ENCODE measurements at regions not wholly inside any gene's neighbourhood (a gene's known extent, or its start where the extent isn't known, plus 50 kb on each side); places are given as distances from the start of the nearest gene placed in this dataset.
"Not testable (repeated sequence)": the region's sequence is repeated elsewhere in the genome, so short reads cannot be mapped to it uniquely, and the experiment has no call there.

DNA sequence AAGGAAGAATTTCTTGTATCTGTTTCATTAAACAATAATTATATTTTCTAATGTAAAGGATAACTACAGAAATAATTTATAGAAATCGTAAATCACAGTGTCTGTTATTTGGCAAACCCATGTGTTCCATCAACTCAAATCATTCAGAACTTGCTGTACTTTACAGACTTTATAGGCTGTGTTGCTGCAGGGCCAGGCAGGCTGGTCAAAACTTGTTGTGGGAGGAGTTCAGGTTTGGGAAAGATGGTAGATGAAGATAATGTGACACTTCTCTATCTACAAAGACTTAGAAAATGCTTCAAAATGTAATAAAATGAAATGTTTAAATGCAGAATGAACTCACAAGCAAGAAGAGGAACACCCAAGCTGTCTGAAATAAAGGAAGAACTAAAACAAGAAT, 183.4 kb downstream of the SEMA6D start:
- H3K4me3 ChIP-seq: no peak overlapping the region
- TF ChIP-seq, protein P1, sequence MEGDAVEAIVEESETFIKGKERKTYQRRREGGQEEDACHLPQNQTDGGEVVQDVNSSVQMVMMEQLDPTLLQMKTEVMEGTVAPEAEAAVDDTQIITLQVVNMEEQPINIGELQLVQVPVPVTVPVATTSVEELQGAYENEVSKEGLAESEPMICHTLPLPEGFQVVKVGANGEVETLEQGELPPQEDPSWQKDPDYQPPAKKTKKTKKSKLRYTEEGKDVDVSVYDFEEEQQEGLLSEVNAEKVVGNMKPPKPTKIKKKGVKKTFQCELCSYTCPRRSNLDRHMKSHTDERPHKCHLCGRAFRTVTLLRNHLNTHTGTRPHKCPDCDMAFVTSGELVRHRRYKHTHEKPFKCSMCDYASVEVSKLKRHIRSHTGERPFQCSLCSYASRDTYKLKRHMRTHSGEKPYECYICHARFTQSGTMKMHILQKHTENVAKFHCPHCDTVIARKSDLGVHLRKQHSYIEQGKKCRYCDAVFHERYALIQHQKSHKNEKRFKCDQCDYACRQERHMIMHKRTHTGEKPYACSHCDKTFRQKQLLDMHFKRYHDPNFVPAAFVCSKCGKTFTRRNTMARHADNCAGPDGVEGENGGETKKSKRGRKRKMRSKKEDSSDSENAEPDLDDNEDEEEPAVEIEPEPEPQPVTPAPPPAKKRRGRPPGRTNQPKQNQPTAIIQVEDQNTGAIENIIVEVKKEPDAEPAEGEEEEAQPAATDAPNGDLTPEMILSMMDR (IDR thresholded peaks at IDR 0.05; ENCODE audit: low read depth, low read length): no peak
- H3K27ac ChIP-seq: no peak overlapping the region
- DNase-seq (ENCODE audit: low read depth in 1 of 2, low spot score in 1 of 2): no peak
- H3K4me1 ChIP-seq (ENCODE audit: low read depth): no peaks in the 10 kb centered on the region
- no peaks in the 10 kb centered on the region for H3K27me3 ChIP-seq
- no peaks in the 10 kb centered on the region for H3K9me3 ChIP-seq (ENCODE audit: low read depth)
- H3K36me3 ChIP-seq: no peaks in the 10 kb centered on the region

DNA sequence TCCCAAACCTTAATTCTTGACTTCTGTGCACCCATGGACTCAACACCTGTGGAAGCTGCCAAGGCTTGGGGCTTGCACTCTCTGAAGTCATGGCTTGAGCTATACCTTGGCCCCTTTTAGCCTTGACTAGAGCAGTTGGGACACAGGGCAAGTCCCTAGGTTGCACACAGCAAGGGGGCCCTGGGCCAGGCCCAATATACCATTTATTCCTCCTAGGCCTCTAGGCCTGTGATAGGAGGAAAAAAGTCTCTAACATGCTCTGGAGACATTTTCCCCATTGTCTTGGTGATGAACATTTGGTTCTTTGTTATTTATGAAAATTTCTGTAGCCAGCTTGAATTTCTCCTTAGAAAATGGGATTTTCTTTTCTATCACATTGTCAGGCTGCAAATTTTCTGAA, 186.1 kb downstream of the SEMA6D start:
- Histone ChIP-seq H3K27me3 (no peaks in the 10 kb centered on the region), H3K27ac (no peak overlapping the region), H3K4me3 (no peak overlapping the region), H3K4me1 (ENCODE audit: low read depth) (no peaks in the 10 kb centered on the region), H3K36me3 (no peaks in the 10 kb centered on the region), H3K9me3 (ENCODE audit: low read depth) (no peaks in the 10 kb centered on the region)
- TF ChIP-seq, protein P1 (IDR thresholded peaks at IDR 0.05; ENCODE audit: low read depth, low read length): no peak
- DNase-seq (ENCODE audit: low read depth in 1 of 2, low spot score in 1 of 2): no peak

DNA sequence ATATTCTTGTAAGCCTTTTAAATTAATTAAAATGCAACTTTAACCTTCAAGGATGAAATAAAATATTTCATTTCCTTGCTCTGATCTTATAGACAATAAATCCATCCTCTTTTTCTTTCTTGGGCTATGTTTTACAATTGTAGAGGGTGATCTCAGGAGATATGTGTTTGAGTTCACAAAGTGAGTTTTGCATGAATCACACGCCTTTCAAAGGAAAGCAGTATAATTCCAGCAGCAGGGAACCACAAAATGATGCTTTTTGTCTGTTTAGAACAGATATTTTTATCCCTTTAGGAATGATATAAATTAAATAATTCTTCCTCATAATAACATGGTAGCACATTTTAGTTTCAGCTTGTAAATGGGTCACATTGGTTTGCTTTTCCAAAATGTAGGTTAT, 191.2 kb downstream of the SEMA6D start:
- TF ChIP-seq, protein P1 (IDR thresholded peaks at IDR 0.05; ENCODE audit: low read depth, low read length): no peak
- H3K27me3 ChIP-seq: no peaks in the 10 kb centered on the region
- DNase-seq (ENCODE audit: low read depth in 1 of 2, low spot score in 1 of 2): no peak
- H3K27ac ChIP-seq: no peak overlapping the region
- no peaks in the 10 kb centered on the region for H3K36me3 ChIP-seq
- H3K4me1 ChIP-seq (ENCODE audit: low read depth): no peaks in the 10 kb centered on the region
- no peaks in the 10 kb centered on the region for H3K9me3 ChIP-seq (ENCODE audit: low read depth)
- H3K4me3 ChIP-seq: no peak overlapping the region

DNA sequence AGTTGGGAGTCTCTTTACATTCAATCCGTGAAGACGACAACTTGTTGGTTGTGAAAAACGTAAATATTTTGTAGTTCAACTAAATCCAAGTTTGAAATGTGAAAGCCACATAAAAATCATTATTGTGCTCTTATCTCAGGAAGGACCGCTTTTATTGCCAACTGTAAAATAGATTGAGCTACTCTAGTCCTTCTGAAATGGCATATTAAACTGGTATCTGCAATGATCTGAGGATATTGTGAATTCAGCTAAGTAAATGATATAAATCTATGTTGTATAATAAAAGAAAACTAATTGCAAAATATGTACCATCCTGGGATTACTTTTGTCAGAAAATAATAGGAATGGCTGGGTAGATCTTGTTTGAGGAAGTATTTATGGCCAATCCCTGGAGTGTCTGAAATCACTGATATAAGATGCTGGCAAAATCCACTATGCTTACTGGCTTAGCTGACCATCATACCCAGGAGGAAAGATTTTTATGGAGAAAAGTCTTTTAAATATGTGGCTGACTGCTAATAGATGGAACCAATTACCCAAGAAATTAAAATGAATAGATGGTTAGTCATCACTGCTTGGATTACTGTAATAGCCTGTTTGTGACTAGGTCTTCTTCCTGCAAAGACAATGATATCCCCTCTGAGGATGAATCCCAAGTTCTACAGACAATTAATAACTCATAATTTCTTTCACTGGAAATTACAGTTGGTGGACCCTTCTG, 191.8 kb downstream of the SEMA6D start:
- H3K36me3 ChIP-seq: no peaks in the 10 kb centered on the region
- H3K4me1 ChIP-seq (ENCODE audit: low read depth): no peaks in the 10 kb centered on the region
- H3K9me3 ChIP-seq (ENCODE audit: low read depth): no peaks in the 10 kb centered on the region
- DNase-seq (ENCODE audit: low read depth in 1 of 2, low spot score in 1 of 2): no peak
- H3K27ac ChIP-seq: no peak overlapping the region
- no peak overlapping the region for H3K4me3 ChIP-seq
- TF ChIP-seq, protein P1 (IDR thresholded peaks at IDR 0.05; ENCODE audit: low read depth, low read length): no peak
- no peaks in the 10 kb centered on the region for H3K27me3 ChIP-seq

DNA sequence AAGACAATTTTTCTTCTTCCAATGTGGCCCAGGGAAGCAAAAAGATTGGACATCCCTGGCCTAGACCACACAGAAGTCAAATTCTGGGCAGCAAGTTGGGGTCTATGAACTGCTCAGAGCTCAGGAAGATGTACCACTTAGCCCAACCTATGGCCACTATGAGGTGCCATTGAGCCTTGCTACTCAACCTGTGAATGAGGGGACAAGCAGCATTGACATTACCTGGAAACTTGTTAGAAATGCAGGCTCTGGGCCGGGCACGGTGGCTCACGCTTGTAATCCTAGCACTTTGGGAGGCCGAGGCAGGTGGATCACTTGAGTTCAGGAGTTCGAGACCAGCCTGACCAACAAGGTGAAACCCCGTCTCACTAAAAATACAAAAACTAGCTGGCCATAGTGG, 195.6 kb downstream of the SEMA6D start:
- H3K9me3 ChIP-seq (ENCODE audit: low read depth); H3K36me3 ChIP-seq; H3K27ac ChIP-seq; H3K27me3 ChIP-seq; H3K4me1 ChIP-seq (ENCODE audit: low read depth); H3K4me3 ChIP-seq: not testable (repeated sequence)
- peak in 1 of 2 donors; percentile 14 for DNase-seq (ENCODE audit: low read depth in 1 of 2, low spot score in 1 of 2)

DNA sequence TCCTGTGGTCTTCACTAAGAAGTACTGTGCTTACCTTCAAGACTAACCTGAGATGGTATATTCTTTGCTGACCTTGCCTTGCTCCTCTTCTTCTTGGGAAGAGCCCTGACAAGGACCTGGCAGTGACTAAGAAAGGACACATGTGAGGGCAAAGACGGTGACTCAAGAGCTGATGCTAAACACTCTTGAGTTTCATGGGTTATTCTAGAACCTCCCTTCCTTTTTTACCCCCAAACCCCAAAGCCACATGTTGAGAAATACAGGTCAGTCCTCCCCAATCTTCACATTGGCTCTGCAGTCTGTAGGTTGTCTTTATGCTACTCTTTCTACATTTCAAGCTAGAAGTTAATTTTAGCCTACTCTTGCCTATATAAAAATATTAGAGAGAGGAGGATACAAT, 200.6 kb downstream of the SEMA6D start:
- Histone ChIP-seq H3K27me3 (no peaks in the 10 kb centered on the region), H3K4me1 (ENCODE audit: low read depth) (no peaks in the 10 kb centered on the region), H3K36me3 (no peaks in the 10 kb centered on the region), H3K9me3 (ENCODE audit: low read depth) (no peaks in the 10 kb centered on the region), H3K4me3 (no peak overlapping the region), H3K27ac (no peak overlapping the region)
- DNase-seq (ENCODE audit: low read depth in 1 of 2, low spot score in 1 of 2): no peak
- TF ChIP-seq, protein P1 (IDR thresholded peaks at IDR 0.05; ENCODE audit: low read depth, low read length): no peak
